GM18520 (cell line): ENCODE measurements at regions not wholly inside any gene's neighbourhood (a gene's known extent, or its start where the extent isn't known, plus 50 kb on each side); places are given as distances from the start of the nearest gene placed in this dataset.

Source experiments
- ATAC-seq: cut with Tn5 transposase; IDR thresholded peaks from one replicate; pipeline ENCODE4 v1.9.1; 2021; ENCODE audit not compliant: unreplicated experiment

DNA sequence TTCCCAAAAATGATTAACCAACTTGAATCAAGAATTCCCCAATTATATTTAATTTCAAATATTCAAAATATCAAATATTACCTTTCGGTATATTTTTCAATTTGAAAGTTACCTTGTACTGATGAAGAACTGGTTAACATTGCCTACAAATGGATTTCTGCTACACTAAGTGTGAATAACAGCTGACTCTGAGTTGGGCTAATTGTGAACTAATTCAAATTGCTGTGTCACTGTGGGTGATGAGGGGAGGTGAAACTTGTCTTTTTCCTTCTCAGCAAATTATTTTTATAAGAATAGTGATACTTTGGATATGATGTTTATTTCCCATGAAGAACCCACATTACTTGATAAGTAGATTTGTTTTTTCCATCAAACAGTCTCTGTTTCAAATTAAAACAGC, 103.4 kb upstream of the RPS23 start:
- no peak for ATAC-seq

DNA sequence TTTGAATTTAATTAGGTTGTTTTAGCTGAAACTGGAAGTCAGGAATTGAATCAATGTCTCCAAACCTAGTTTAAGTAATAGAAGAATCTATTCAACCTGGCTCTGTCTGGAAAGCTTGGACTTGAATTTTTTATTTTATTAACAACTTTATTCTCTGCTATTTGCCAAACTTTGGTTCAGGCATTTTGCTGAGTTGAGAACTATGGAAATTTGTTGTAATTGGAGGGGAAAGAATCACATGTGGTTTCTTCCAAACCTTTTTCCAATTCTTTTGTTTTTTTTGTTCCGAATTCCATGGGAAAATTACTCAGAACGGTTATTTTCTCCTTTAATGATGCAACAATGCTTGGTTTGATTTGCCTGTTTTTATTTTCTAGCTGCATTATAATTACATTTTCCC, 98.2 kb upstream of the RPS23 start:
- no peak for ATAC-seq

DNA sequence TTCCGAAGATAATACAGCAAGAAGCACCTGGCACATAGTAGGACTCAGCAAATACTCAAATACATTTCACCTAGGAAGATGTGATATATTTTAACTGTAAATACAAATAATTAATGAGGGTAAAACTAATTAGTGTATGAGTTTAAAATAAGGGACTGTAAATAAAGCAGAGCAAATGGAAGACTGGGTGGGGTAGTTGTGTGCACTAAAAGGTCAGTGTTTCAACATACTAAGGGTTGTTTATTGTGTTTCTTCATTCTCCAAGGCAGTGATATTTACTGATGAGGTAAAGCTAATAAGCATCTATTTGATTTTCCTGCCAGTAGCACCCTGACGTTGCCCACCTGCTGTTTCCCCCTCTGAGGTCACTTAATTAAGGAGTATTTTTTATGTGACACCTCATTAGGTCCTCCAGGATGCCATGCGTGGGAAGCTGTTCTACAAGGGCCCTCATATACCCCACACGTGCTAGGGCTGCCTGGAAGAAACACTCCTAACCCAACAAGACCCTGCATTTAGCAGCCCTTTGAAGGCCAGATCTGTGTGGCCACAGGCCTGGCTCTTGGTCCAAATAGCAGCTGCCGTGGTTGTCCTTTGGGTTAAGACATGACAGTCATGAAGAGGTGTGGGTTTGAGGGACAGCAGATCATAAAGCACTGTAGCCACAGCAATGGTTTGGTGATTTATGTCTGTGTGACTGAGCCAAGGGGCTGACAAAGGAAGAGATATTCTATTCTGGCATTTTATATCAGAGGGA, 97.5 kb upstream of the RPS23 start:
- no peak for ATAC-seq

DNA sequence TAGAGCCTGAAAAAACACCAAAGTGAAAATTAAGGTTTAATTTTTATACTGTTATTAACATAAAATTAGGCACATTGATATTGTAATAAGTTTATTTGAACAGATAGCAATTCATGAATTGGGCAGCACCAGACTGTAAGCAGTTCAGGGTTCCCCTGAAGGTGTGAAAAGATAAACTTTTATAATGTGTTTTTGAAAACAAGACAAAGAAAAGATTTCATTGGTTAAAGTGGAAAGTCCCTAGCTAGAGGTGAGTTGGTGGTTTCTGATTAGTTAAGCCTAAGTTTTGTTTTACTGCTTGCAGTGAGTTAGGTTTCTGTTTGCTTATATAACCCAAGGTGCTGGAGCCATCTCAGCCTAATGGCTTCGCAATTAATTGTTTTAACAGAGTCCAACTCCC, 96.5 kb upstream of the RPS23 start:
- ATAC-seq = peak; percentile 82

DNA sequence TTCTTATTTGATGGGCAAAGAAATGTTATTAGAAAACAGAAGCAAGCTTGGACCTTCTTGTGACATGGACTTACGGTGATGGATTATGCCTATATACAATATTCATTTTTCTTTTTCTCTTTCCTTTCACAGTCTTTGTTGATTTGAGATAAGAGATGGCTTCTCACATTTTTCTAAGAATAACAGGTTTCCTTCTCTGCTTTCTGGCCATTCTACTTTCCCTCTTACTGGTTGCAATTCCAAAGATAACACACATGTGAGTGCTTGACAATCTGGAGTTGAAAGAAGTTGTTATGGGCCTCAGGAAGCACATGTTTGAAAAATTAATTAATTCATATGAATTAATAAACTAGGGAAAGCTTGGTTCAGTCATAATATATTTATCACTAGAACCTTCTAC, 89.8 kb upstream of the RPS23 start:
- ATAC-seq = no peak

DNA sequence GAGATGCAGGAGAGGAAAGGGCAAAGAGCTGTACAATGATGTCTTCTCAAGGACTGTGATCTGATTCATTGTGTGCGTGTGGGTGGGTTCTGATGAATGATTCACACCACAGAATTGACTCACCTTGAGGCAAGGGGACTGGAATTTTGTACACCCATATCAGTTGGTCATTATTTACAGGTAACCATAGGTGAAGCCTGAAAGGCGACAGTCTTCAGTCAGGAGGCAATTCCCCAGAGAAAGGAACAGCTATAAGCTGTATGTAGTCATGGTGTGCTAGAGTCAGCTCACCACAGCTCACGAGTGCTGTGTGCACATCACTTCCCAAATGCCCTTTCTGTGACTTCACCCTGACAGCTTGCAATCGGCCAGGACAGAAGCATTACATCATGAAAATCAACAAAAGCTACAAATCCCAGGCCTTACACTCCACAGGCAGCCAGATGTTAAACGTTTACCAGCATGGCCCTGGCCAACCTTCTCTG, 87.6 kb upstream of the RPS23 start:
- peak; percentile 44 for ATAC-seq

DNA sequence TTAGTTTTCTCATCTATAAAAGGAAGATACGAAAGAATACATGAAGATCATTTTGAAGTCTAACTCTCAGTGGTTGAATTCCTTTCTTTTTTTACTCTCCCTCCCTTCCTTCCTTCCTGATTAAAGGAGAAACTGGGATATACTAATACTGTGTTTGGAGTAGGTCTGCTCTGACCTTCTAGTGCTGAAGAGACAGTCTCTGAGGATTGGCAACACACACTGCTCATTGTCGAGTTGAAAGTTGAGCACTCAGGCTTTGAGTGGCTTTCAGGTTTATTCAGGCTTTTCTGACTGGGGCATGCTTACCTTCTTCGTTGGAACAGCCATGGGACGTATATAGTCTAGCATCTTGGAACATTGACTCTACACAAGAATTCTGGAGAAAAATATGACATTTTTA, 86.9 kb upstream of the RPS23 start:
- no peak for ATAC-seq

DNA sequence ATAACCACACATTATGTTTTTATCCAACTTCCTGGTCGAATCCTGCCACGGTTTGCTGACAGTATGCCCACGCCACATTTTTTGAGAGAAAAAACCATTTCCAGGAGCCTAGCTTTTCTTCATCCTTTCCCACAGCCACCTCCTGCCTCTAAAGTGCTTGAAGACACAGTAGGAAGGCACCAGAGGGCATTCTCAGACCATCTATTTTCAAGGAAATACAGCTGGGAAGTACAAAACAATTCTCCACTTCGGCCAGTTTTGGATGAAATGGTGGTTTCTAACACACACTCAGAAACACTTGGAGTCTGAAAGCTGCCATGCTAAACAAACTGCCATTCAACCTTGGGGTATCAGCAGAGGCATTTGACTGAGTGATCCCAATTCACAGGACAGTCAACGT, 86.3 kb upstream of the RPS23 start:
- ATAC-seq = no peak

DNA sequence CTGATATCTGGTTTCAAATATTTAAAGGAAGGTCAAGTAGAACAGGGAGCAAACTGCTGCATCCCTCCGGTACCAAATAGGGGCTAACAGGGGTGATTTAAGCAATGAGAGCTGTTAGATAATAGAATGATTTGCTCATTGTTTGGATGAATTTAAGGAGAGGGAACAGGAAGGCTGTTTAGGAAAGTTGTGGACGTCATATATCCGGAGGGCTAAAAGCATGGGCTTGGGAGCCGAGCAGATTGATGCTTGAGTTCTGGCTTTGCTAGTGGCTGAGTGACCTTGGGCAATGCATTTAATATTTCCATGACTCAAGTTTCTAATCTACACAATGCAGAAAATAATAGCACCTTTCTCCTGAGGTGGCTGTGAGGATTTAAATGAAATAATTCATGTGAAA, 85.4 kb upstream of the RPS23 start:
- no peak for ATAC-seq

DNA sequence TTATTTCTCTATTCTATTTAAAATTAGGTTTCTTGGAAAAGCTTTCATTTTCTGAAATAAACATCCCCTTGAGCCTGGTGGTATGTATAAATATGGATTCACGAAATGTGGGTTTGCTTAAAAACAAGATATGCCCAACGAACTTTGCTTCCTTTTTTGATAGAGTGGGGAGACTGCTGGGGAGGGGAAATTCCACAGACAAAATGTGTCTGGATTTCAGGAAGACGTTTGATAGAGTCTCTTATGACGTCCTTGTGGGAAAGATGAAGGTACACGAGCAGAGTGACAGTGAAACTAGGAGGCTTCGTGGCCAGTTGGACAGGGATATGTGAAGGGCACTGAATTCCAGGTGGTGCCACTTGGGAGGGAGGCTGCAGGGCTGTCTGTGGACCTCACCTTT, 84.5 kb upstream of the RPS23 start:
- no peak for ATAC-seq

DNA sequence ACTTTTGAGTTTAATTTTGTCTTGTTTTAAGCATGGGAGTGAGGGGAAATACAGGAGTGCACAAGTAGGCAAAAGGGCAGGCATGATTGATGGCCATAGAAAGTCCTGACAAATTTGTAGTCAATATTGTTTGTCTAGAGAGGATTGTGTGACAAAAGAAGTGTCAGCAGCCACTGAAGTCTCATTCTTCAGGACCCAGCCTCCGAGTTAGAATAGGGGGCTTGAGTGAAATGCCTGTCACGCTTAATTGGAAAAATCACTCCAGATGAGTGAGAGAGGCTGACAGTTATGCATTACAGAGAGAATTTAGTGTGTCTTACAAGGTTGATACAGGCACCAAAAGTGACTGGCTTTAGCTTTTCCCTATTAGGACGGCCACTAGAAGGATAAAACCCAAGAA, 81.9 kb upstream of the RPS23 start:
- ATAC-seq = no peak

DNA sequence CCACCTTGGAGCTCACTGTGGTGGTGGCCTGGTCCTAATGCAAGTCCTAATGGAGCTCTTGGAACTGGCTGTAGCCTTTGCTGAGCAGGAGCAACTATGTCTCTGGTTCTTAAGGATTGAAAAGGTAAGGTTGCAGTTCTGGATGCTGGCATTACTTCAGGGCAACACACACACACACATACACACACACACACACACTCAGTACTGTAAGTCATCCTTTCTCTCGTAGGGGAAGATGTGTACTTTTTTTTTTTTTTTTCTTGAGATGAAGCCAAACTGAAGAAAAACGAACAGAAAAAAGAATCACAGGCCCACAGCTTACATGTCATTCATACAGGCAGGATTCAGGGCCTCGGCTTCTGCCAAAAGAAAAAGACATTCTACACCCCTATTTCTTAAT, 81.1 kb upstream of the RPS23 start:
- no peak for ATAC-seq

DNA sequence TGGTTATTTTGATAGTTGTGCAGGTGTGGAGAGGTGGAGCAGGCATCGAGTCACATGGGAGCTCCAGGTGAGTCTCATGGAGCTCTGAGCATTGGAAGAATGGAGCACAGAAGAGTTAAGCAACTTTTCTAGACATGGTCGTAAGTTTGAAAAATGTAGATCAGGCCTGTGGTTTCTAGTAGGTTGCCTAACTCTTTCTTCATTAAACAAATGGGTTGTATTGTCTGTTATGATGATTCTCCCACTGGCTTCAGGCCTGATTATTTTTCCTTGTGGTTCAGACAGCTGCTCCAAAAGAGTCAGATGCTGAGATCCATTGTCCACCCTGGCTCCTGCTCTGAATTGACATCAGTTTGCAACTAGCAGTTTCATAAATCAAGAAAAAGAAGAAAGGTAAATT, 80.3 kb upstream of the RPS23 start:
- ATAC-seq = no peak

DNA sequence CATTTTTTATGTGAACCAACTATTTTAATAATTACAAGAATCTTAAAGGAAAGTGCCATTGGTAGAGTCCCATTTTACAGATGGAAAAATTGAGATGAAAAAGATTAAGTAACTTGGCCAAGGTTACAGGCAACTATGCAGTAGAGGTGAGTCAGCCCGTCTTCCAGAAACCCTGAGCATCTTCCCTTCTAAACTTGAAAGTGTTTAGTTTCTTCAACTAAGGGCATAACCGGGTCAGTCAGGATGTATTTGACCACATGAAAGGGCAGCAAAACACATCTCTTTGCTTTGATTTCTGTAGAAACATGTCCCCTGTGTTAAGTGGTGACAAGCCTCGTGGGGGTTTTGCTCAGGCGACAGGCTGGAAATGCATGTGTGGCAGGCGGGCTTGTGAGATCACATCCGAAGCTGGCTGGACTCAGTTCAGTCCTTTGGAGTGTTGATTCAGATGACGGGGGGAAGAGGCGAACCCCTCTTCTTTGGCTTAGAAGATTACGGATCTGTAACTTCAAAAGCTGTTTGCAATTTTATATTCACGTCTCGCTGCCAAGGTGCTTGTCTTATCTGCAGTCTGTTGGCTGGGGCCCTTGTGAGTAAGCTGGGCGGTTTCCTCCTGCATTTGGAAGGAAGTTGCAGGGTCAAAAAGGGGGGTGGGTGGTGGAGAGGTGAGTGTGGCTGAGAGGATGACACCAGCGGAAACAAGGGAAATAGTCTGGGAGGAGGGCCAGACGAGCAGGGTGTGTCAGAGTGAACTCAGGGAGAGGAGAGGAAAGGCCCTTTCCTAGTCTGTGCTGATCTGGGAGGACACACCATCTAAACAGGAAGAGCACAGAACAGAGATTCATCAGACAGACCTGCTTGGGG, 78.9 kb upstream of the RPS23 start:
- peak; percentile 47 for ATAC-seq

DNA sequence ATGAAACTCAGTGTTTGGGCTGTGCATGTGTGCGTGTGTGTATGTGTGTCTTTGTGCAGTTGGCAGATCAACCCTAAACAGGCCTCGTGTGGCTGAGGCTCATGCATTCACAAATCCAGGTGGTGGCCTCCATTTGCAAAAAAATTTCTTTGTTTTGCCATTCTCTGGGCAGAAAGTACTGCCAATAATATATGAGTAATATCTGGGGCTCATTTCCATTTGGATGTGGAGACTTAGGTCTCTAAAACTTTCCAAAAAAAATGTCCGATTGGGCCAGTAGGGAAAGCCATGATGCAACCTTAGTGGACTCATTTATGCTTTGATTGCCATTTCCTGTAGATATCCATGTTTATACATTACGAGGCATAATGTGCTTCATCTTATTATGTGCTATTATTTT, 77.9 kb upstream of the RPS23 start:
- ATAC-seq = no peak

DNA sequence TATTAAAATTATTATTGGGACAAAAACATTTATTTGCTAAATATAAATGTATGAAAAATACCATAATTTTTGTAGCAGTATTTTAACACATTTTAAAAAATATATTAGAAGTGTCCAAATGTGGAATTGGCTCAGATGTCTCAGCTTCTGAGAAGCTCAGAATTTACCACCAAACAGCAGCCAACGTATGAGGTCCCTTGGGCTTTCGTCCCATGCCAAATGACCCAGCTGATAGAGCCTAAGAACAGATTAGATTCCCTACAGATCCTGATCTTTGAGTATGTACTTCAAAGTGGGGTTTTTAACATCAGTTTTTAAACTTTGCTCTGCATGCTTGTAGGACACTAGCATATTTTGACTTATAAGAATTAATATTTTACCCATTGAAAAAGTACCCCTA, 77.3 kb upstream of the RPS23 start:
- ATAC-seq = no peak

DNA sequence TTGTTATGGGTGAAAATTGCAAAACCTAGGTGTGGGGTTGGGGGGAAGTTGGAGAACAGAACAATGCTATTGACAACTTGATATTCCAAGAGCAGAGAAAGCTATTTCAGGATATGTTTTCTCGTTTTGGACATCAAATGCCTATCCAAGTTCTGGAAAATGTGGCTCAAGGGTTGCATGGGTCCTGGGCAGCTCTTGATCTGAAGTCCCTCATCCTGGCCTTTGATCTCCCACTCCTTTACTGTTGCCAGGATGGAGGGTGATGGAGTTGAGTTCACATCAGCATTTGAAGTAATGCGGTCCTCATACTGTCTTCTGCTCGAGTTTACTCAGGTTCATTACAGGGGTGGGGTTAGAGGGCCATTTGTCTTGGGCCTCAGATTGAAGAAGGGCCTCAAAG, 76.9 kb upstream of the RPS23 start:
- no peak for ATAC-seq

DNA sequence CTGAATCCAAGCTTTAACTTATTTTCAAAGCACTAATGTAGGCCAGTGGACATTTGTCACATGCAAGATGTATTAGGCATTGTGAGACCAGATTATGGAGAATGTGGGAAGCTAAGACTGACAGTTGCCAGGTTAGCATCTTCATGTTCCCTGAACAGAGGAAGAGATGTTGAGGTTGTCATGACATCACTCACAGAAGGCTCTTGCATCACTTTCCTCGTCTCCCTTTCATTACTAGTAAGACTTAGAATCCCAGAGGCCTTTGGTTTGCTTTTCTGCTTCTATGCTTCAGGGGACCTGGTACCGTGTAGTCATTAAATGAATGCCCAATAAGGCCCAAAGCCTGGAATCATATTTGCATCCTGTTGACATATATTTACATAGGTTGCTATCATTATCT, 76.4 kb upstream of the RPS23 start:
- ATAC-seq = no peak

DNA sequence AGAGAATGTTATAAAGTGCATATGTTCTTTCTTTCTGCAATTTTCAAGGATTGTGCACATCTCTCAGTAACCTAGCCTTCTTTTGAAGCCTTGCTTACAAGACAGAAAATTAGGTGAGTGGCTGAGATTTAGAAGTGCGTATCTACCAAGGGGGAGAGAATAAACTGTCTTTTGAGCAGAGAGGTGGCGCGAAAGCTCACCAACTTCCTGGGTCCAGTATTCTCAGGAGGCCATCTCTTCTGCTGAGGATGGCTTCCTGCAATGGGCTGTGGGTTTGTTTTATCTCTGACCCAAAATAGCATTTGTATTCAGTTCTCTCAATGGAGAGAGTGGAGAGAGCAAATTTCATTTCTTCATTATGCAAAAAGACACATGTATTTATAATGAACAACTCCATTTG, 75.4 kb upstream of the RPS23 start:
- no peak for ATAC-seq

DNA sequence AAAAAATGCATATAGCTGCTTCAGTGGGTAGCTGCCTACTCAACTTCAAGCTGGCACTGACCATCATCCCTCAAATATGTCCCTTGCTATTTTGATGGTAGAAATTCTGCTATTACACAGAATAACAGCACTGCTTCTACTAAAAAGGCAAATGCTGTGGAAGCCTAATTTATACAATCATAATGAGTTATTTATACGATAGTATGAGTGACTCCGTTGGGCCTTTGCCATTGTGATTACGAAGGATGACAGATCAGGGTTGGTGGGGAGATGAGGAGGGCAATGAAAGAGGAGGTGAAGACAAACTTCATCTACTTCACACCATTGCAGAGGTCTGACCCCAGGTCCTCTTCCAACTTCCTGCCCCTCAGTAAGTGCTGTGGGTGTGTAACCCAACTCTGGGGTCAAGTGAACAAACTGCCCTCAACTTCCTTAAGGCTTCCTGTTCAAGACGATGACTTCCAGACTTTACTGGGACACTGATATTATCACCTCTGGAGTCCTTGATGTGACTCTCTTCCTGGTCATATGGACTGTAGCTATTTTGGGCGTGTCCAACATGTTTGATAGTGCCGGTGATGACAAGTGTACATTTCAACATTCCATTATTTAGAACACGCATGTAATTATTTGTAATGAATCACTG, 74.1 kb upstream of the RPS23 start:
- ATAC-seq = no peak

DNA sequence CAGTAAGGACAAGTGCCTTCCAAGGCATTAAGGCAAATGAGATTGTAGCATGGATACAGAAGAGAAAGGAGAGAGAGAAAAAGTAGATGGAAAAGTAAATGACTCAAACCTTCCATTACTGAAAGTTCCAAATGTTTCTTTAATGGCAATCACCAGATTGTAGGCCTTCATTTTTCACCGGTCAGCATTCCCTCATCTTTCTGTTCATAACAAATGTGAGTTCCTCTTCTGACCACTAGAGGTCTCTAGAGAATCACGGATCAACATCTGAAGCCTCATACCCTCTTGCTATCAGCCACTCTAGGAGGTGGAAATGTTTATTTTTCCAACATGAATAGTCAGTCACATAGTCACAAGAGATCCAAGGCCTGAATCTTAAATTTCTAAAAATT, 73.6 kb upstream of the RPS23 start:
- peak; percentile 74 for ATAC-seq

DNA sequence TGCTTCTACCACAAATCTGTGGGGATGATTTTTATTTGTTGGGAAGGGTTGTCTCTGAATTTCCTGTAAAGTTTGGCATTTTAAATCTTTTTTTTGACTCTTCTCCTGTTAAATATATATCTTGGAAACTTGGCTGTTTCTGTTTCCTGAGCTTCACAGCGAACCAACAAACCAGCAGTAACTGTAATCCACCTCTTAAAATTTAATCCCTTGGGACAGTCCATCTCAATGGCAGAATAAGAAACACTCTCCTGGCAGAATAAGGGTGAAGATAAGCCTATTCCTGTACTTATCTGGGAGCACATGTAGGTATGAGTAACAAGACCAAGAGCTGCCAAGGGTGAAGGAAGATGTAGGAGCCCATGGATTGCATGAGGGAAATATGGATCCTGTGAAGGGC, 73.1 kb upstream of the RPS23 start:
- no peak for ATAC-seq
